ENCODE measurements at regions not wholly inside any gene's neighbourhood (a gene's known extent, or its start where the extent isn't known, plus 50 kb on each side); places are given as distances from the start of the nearest gene placed in this dataset.
"Not testable (repeated sequence)": the region's sequence is repeated elsewhere in the genome, so short reads cannot be mapped to it uniquely, and the experiment has no call there.

- not testable (repeated sequence) for DNase-seq (ENCODE audit: low spot score)
These were observed 330.1 kb upstream of the AR start for GRCh38 chrX:67213686-67214085.

- DNase-seq (ENCODE audit: low spot score): no peak
These were observed 335.9 kb upstream of the AR start for GRCh38 chrX:67207912-67208311.

GRCh38 chrX:67159437-67159836 is 384.4 kb upstream of the AR start:
- no peak for DNase-seq (ENCODE audit: low spot score)

GRCh38 chrX:67114635-67115034 is 429.2 kb upstream of the AR start:
- no peak for DNase-seq (ENCODE audit: low spot score)

GRCh38 chrX:67105758-67106116 is 438.1 kb upstream of the AR start:
- DNase-seq (ENCODE audit: low spot score): no peak

GRCh38 chrX:67104982-67105757 is 438.7 kb upstream of the AR start:
- DNase-seq (ENCODE audit: low spot score): no peak

GRCh38 chrX:67100031-67100884 is 443.6 kb upstream of the AR start:
- DNase-seq (ENCODE audit: low spot score): no peak

- no peak for DNase-seq (ENCODE audit: low spot score)
These were observed 449.8 kb upstream of the AR start for GRCh38 chrX:67094061-67094460.

- DNase-seq (ENCODE audit: low spot score): no peak
These were observed 411.9 kb upstream of the EDA2R start for GRCh38 chrX:67050760-67051159.

- no peak for DNase-seq (ENCODE audit: low spot score)
These were observed 406.0 kb upstream of the EDA2R start for GRCh38 chrX:67044866-67045265.

GRCh38 chrX:67044029-67044653 is 405.3 kb upstream of the EDA2R start:
- DNase-seq (ENCODE audit: low spot score): no peak

- no peak for DNase-seq (ENCODE audit: low spot score)
These were observed 365.6 kb upstream of the EDA2R start for GRCh38 chrX:67004451-67004850.

GRCh38 chrX:66994729-66995128 is 355.9 kb upstream of the EDA2R start:
- no peak for DNase-seq (ENCODE audit: low spot score)

GRCh38 chrX:66992077-66992476 is 353.2 kb upstream of the EDA2R start:
- DNase-seq (ENCODE audit: low spot score): not testable (repeated sequence)

GRCh38 chrX:66988331-66988730 is 349.5 kb upstream of the EDA2R start:
- no peak for DNase-seq (ENCODE audit: low spot score)

GRCh38 chrX:66961665-66962064 is 322.8 kb upstream of the EDA2R start:
- no peak for DNase-seq (ENCODE audit: low spot score)

- DNase-seq (ENCODE audit: low spot score): no peak
These were observed 292.8 kb upstream of the EDA2R start for GRCh38 chrX:66931713-66932112.

GRCh38 chrX:66930516-66930915 is 291.6 kb upstream of the EDA2R start:
- DNase-seq (ENCODE audit: low spot score): not testable (repeated sequence)

GRCh38 chrX:66920296-66920695 is 281.4 kb upstream of the EDA2R start:
- no peak for DNase-seq (ENCODE audit: low spot score)

- DNase-seq (ENCODE audit: low spot score): no peak
These were observed 280.5 kb upstream of the EDA2R start for GRCh38 chrX:66919280-66919832.

- DNase-seq (ENCODE audit: low spot score): no peak
These were observed 279.6 kb upstream of the EDA2R start for GRCh38 chrX:66918511-66918910.

- DNase-seq (ENCODE audit: low spot score): no peak
These were observed 277.0 kb upstream of the EDA2R start for GRCh38 chrX:66915893-66916292.

- DNase-seq (ENCODE audit: low spot score): no peak
These were observed 275.2 kb upstream of the EDA2R start for GRCh38 chrX:66914080-66914479.
